GM12878 (cell line): ENCODE measurements at regions not wholly inside any gene's neighbourhood (a gene's known extent, or its start where the extent isn't known, plus 50 kb on each side); places are given as distances from the start of the nearest gene placed in this dataset.

Experiments used
- CTCF ChIP-seq, 3 experiments: IDR thresholded peaks in 2 of 3; conservative IDR thresholded peaks in 1 of 3; 2 replicates each; pipeline ENCODE4 v1.5.1; 2011; ENCODE audit warnings: low read depth in 3 of 3, low read length in 3 of 3, mild to moderate bottlenecking in 3 of 3, control low read depth in 2 of 3, moderate library complexity in 2 of 3, inconsistent platforms in 1 of 3, mixed read lengths in 1 of 3; ENCODE audit not compliant: control insufficient read depth in 2 of 3, insufficient read depth in 1 of 3; ENCODE audit errors: extremely low read depth in 1 of 3
- EZH2 ChIP-seq: IDR thresholded peaks from 2 replicates; pipeline ENCODE4 v1.6.1; 2012; ENCODE audit warnings: low read depth, mild to moderate bottlenecking, control low read depth, inconsistent platforms, low read length, borderline replicate concordance; ENCODE audit not compliant: control insufficient read depth
- GABPA ChIP-seq: IDR thresholded peaks from 2 replicates; pipeline ENCODE4 v1.6.1; 2014; ENCODE audit warnings: antibody characterized with exemption, low read depth, mild to moderate bottlenecking, inconsistent platforms
- NFYB ChIP-seq: IDR thresholded peaks from 2 replicates; pipeline ENCODE4 v1.6.1; 2011; ENCODE audit warnings: low read depth, mild to moderate bottlenecking, low read length, improper control_type of control experiment, moderate library complexity; ENCODE audit not compliant: insufficient read depth
- POLR2A ChIP-seq: IDR thresholded peaks from 2 replicates; pipeline ENCODE4 v1.6.1; 2011; ENCODE audit warnings: low read depth, mild to moderate bottlenecking, low read length
- YBX1 ChIP-seq: fragments of 450-650 bp; IDR thresholded peaks from 2 replicates; pipeline ENCODE4 v1.6.1; 2016; ENCODE audit warnings: antibody characterized with exemption

DNA sequence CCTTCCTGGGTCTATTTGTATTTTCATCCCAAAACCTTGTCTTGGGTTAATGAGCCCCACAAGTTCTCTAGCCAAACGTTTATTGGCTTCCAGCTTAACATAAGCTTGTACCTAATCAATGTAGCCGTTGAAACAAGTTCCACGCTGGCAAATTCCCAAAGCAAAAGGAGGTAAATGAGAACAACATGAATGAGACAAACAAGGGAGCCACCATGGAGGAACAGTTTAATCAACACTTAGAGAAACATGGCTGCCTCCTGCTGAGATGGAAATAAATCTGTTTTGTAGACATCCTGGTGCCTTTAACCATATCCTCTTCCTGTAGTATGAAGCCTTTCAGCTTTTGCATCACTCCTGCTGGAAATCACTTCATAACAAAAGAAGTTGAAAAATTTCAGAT is 166.6 kb upstream of the NFIB start:
- TF ChIP-seq GABPA, result no peak
- no peak for TF ChIP-seq NFYB
- no peak for TF ChIP-seq YBX1
- TF ChIP-seq POLR2A, result no peak
- TF ChIP-seq EZH2, result no peak
- no peak for TF ChIP-seq CTCF (IDR thresholded peaks at IDR 0.05 in 2 of 3, conservative IDR thresholded peaks at IDR 0.05 in 1 of 3; ENCODE audit: control insufficient read depth in 2 of 3, extremely low read depth in 1 of 3, insufficient read depth in 1 of 3, low read depth in 3 of 3, low read length in 3 of 3)
